GM12872 (cell line): ENCODE measurements at regions not wholly inside any gene's neighbourhood (a gene's known extent, or its start where the extent isn't known, plus 50 kb on each side); places are given as distances from the start of the nearest gene placed in this dataset.

Source experiments
- CTCF ChIP-seq: IDR thresholded peaks from 3 replicates; pipeline ENCODE4 v1.5.1; 2011; ENCODE audit warnings: low read depth, mild to moderate bottlenecking, low read length, moderate library complexity; ENCODE audit not compliant: insufficient read depth

GRCh38 chr2:228611171-228611570 is 429.7 kb upstream of the SPHKAP start:
- TF ChIP-seq CTCF = no peak

- no peak for TF ChIP-seq CTCF
Observed at GRCh38 chr2:228602288-228602687, 420.8 kb upstream of the SPHKAP start.

GRCh38 chr2:228600265-228600664 is 418.8 kb upstream of the SPHKAP start:
- TF ChIP-seq CTCF = no peak

- TF ChIP-seq CTCF = no peak
Observed at GRCh38 chr2:228599781-228600180, 418.3 kb upstream of the SPHKAP start.

- no peak for TF ChIP-seq CTCF
Observed at GRCh38 chr2:228599297-228599696, 417.8 kb upstream of the SPHKAP start.

GRCh38 chr2:228597032-228597431 is 415.5 kb upstream of the SPHKAP start:
- TF ChIP-seq CTCF = no peak

- TF ChIP-seq CTCF = no peak
Observed at GRCh38 chr2:228594012-228594411, 412.5 kb upstream of the SPHKAP start.

- TF ChIP-seq CTCF = no peak
Observed at GRCh38 chr2:228592925-228593324, 411.4 kb upstream of the SPHKAP start.
